ENCODE measurements at regions not wholly inside any gene's neighbourhood (a gene's known extent, or its start where the extent isn't known, plus 50 kb on each side); places are given as distances from the start of the nearest gene placed in this dataset.

DNA sequence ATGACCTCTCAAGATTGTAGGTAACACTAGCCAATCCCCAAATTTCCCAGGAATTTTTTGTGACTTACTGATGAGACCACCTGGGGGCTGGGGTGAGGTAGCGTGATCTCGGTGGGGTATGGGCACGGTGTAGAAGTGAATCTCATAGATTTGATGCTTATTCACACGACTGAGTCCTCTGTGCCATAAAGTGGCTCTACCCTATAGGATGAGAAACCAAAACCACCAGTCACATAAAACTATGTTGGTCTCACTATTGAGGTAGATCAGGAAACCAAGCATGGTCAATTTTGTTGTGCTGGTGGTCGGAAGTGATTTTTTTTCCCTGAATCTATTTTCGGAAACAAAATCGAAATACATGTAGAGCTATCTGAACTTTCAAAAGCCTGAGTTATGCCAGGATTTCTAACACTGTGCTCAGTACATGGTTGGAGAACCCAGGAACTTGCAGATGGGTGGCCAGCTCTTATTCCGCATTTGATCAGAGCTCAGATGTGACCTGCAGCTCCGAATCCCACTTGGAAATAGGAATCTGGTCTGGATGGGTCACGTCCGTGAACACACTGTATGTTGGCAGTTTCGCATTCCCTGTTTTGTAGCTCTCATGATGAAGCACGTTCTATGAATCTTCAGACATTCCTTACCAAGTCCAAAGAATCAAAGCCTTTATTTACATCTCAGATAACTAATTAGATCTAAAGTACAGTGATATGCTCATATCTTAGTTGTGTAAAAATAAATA is 261.5 kb downstream of the KLF6 start:
- DNase-seq (ENCODE audit: low read depth) = no peak

DNA sequence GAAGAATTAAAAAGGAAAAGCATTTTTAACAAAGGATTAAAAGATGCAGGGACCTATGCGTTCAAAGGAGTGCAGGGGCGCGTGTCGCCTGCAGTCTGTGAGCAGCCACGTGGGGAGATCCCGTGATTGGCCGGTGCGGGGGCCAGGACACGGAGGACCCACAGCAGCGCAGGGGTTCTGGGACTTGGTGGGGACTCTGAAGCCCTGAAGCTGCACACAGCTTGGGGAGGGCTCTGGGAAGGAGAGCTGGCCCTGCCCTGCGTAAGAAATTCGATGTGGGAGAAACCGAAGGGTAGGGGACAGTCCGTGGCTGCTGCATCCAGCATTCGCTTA is 268.1 kb downstream of the KLF6 start:
- no peak for DNase-seq (ENCODE audit: low read depth)

DNA sequence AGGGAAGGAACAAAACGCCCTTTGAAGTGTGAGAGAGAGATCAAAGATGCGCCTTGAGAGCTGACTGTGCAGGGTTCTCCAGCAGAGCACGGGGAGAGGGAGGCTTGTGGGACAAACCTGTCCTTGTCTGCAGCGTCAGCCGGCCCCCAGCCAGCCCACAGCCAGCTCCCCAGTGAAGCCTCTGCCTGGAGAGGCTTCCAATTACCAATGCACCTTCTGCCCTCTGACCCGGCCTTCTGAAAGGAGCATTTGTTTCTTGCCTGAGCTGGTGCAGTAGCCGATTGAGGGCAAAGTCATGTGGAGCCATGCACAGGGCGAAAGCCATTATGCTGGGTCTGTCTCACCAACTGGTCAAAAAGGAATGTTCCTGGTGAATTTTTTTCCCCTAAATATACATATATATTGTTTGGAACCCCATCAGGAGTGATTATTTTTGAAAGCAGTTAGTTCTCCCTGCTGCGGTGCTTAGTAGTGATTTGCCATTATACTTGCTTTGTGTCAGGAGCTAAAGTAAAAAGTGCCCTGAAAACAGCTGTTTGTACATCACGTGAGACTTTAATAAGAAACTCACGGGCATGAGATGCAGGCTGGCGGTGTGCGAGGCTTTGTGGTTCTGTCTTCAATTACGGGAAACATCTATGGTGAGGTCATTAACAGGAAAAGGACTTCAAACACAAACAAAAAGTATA is 268.6 kb downstream of the KLF6 start:
- DNase-seq (ENCODE audit: low read depth) = no peak

DNA sequence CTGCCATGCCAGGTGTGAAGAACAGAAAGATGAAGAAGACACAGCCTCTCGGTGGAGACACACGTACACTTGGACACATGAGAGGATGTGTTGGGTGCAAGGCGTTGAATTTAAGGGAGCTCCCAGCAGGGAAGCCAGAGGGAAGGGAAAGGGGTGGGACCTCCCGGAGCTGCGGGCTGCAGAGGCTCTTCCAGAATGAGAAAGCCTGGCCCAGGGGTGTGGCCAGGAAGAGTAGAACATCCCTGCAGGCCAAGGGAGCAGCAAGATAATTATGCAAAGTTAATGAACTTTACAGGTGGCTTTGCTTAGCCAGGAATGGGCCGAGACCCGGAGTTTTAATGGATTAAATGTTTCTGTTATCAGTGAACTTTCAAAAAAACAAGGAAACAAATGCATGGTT is 270.3 kb downstream of the KLF6 start:
- no peak for DNase-seq (ENCODE audit: low read depth)

DNA sequence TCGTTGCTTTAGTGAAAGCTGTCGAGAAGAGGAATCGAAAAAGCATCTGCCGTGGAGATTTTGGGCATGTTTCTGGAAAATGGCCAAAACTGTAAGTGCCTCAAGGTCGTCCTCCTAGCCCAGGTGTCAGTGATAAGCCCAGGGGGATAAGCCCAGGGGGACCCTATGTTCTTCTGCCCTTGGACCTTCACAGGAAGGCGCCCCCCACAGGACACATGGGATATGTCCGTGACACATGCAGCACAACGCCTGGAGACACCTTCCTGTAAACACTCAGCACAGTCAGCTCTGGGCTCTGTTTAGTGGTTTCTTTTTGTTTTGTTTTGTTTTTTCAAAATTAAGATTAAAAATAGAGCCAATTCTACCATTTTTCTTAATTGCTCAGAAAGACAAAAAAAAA is 272.7 kb downstream of the KLF6 start:
- DNase-seq (ENCODE audit: low read depth) = no peak

DNA sequence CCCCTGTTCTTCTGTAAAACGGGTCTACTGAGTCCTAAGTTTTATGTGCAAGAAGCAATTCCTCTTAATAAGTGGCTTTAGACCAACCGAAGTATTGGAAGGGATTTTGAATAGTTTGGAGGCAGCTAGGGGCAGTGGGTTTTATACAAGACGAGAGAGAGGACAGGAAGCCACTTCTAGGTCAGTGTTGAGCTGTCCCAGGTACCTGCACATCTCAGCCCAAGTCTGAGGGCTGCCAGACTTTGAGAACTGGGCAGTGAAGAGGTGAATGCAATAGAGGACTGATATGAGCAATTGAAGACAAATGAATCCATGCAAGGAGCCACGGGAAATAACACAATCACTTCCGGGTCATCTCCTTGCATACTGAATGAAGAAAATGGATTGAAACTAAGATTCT is 273.5 kb downstream of the KLF6 start:
- DNase-seq (ENCODE audit: low read depth) = no peak

DNA sequence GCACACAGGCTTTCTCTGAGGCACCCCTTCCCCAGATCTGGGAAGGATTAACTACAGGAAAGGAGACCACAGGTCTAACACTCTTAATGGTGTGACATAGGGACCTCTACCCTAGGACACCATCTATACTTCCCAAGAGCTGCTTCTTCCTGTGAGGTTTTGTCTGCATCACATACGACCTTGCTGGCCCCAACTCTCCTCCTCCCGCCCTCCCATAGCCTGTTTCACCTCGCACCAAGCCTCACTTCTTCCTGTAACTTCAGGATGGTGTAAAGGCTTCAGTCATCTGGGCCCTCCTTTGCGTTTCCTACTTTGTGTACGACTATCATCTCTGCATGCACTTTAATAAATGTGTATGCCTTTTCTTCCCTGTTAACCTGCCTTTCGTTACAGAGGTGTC is 274.3 kb downstream of the KLF6 start:
- DNase-seq (ENCODE audit: low read depth) = no peak

DNA sequence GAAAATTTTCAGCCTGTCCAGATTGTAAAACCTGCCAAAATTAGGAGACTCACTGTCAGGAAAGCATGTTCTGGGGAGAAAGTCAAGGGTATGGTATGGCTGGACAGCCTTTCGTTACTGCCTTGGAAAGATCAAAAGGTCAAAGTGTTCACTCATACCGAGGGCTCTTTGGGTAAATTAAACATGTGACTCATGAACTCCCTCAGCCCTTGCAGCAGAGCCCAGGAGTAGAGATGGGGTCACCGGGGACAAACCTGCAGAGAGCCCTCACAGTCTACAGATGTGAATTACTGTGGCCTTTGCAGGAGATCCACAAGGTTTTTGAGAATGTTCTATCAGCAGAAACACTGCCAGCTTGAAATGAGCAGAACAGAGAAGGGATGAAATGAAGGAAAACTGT is 275.7 kb downstream of the KLF6 start:
- no peak for DNase-seq (ENCODE audit: low read depth)

DNA sequence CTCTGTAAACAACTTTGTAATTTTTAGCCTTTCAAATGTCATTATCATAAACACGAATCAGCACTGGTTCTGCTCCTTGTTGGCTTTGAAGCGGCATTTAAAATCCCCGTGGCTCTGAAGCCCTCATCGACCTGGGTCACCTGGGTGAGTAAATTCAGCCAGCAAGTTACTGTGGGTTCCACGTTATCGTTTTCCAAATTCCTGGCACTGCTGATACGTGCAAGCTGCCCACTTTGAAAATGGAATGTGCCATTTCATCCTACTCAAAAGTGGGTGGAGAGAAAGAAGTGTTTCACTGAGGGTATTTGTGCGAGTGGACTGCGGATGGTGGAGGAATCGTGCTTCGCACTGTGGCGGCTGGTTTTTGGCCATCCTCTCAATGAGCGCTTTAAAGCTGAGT is 281.7 kb downstream of the KLF6 start:
- no peak for DNase-seq (ENCODE audit: low read depth)

DNA sequence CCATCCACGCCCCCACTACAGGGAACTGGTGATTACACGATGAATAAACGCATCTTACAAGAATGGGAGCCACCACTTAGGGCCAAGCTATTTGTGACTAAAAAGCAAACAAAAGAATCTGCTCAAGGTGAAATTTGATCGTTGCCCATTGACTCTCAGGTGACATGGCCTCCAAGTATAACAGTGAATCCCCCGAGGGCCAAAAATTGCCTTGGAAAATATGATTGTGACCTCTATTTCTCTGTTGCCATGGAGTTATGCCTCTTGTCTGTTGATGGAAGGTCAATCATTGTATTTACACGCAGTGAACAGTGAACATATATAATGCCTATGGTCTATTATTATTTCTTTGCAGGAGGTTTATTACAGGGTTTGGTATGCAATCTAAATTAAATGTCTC is 282.3 kb downstream of the KLF6 start:
- no peak for DNase-seq (ENCODE audit: low read depth)

DNA sequence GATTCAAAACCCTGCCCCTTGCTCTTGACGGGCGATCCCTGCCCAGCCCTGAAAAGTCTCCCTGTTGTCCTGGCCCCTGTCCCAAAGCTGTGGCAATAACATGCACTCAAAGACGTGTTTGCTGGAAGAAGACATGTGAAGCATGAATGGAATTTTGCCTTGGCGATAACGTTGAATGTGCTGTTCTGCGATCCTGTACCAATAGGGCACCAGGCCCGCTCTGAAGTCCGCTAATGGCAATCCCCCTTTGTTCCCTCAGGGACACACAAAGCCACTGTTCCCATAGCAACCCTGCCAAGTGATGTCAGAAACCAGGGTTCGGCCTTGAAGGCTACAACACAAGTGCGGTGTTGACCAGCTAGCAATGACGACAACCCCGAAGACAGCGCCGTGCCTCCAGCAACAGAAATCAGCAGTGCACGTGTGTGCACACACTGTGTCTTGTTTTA is 284.6 kb downstream of the KLF6 start:
- DNase-seq (ENCODE audit: low read depth) = no peak

DNA sequence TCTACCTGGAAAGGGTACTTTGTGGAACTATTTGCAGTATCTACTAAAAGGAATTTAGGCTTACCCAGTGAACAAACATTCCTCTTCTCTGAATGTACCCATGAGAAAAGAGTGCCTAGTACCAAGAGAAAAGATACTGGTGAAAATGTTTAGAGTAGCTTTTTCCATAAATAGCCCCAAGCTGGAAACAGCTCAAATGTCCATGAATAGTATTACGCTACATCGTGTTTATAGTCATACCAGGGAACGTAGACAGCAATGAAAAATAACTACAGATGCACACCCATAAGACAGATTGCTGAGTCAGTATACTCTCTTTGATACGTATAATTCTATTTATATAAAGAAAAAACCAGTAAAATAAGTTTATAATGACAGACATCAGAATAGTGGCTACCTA is 285.9 kb downstream of the KLF6 start:
- DNase-seq (ENCODE audit: low read depth) = no peak

DNA sequence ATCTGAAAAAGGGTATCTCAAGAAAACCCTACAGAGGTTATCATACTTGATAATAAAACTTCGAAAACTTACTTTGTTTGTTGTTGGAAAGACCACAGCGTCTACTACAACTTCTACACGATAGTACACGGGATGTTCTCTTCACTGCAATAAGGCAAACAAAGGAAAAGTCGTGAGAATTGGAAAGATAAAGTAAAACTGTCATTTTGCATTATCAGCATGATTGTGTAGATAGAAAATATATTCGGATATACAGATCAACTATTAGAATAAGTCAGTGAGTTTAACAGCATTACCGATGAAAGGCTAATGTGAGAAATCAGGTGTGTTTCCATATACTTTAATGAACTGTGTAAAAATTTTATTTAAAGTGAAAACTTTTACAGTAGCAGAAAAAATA is 287.4 kb downstream of the KLF6 start:
- DNase-seq (ENCODE audit: low read depth) = no peak

DNA sequence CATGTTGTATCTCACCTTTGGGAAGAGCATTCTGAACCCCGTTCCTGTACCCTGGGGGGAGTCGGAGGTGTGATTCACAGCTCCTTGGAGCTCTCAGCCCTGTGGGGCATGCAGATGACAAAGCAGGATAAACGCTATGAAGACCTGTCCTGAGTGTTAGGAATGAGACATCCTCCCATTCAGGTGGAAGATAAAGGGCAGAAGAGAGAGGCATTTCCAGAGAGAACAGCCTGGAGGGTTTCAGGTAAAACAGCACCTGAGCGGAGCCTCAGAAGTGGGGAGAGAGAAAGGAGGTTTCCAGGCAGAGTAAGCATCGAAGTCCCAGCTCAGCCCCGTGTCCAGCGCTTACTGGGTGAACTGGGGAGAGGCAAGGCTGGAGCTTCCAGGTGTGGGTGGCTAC is 288.9 kb downstream of the KLF6 start:
- no peak for DNase-seq (ENCODE audit: low read depth)

DNA sequence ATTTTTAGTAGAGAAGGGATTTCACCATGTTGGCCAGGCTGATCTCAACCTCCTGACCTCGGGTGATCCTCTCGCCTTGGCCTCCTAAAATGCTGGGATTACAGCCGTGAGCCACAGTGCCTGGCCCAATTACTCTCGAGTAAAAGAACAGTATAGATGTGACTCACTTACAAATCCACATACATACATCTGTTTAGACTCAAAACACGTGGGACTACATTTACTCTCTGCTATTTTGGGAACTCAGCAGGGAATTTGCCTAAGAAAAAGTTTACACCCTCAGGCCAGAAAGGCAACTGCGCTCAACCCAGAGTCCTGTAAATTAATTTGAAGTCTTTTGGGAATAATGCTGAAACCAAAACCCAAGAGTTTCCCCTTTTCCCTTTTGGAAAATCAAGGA is 289.7 kb downstream of the KLF6 start:
- no peak for DNase-seq (ENCODE audit: low read depth)

DNA sequence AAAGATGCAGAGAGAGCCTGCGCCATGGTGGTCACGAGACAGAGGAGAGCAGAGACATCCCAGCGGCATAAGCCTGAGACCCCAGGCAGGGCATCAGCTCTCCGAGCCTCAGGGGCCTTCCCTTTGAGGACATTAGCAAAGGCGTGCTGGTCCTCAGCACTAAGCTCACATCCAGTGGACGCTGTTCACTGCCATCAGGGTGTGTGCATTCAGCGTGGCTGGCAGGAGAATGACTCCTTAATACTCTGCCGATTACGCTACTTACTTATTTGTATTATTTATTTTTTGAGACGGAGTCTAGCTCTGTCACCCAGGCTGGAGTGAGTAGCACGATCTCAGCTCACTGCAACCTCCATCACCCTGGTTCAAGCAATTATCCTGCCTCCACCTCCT is 290.2 kb downstream of the KLF6 start:
- no peak for DNase-seq (ENCODE audit: low read depth)

DNA sequence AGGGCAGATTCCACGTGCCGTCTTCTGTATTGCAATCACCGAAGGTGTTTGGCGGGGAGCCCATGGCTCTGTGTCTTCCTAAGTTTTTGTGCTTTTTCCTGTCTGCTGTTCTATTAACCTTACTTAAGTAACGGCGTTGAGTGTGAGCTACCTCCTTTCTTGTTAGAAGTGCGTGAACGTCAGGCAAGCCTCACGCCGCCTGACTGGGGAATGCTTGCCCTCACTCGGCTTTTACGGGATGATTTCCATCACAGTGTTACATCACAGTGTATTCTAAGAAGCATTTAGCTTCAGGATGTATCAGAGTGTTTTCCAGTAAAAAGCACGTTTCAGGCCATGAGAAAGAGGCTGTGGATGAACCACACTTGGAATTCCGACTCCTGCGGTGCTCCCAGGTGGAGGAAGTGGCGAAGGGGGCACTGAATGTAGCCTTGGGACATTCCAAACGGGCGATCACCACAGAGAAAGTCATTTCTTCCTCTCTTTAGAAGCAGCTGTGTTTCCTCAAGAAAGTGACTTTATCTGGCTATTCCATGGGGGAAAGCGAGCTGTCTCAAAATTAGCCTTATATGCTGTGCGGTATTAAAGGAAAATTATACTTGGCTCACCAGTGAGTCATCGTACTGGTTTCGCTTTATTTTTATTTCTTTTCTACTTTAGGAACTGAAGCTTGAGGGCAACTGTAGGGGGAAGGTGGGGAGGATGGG is 290.7 kb downstream of the KLF6 start:
- DNase-seq (ENCODE audit: low read depth) = no peak

DNA sequence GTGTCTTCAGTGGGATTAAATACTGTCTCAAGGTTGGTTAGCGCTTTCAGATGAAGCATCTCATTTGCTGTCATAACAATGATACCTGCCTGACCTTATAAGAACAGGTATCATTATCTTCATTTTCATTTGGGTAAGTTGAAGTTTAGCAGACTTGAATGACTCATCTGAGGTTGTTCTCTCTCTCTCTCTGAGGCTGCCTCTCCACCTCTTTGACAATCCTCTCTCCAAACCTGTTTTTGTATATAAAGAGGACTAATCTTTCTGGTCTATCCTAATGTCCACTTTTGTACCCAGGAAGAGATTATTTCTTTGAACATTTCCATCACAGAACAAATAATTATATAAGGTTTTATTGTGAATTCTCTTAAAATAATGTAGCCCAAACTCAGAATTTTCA is 291.4 kb downstream of the KLF6 start:
- DNase-seq (ENCODE audit: low read depth) = no peak

DNA sequence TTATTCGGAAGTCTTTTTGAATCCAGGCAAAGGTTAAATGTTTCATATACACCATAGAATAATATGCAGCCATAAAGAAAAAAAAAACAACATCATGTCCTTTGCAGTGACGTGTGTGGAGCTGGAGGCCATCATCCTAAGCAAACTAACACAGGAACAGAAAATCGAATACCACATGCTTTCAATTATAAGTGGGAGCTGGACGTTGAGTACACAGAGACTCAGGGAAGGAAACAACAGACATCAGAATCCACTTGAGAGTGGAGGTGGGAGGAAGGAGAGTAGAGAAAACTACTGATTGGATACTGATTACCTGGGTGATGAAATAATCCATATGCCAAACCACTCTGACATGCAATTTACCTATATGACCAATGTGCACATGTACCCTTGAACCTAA is 293.4 kb downstream of the KLF6 start:
- DNase-seq (ENCODE audit: low read depth) = no peak

DNA sequence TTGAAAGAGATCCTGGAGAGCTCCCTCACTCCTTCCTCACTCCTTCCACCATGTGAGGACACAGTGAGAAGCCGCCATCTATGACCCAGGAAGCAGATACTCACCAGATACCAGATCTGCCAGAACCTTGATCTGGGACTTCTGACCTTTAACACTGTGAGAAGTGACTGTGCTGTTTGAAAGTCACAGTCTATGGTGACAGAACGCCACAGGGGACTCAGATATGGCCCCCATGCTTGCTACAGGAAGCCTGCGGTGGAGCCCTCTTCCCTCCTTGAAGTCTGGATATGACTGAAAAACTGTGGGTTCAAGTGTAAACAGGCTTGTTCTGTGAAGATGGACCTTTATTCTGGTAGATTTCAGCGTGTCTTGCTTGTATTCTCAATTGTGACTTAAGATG is 297.8 kb downstream of the KLF6 start:
- DNase-seq (ENCODE audit: low read depth) = no peak

DNA sequence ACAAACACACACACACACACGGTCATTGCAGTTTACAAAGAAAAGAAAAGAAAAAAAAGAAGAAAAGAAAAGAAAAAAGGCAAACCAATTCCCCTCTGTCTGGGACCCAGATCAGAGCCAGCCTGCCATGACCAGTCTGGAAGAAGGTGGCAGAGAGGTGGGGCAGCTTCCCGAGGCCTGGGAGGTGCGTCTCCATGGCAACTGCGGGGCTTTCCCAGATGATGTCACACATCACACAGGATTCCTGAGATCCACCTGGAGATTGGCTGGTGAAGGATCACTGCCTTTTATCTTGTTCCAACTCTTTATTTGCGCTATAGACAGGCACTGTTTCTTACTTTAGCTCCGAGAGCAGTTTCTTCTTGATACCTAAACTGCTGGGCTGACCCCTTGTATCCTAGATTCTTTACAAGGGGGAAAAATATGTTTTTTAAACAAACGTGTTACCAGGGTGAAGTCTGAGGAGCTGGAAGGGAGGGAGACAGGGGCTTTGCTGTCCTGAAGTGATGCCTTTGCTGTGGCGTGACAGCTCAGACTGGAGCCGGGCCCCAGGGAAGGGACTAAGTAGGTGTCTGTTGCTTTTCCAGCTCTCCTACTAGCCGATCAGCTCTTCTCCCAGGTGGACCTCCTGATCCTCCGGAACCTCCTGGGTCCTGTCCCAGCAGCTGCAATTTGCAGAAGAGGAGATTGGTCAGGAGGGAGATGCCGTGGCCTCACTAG is 298.5 kb downstream of the KLF6 start:
- DNase-seq (ENCODE audit: low read depth) = no peak

DNA sequence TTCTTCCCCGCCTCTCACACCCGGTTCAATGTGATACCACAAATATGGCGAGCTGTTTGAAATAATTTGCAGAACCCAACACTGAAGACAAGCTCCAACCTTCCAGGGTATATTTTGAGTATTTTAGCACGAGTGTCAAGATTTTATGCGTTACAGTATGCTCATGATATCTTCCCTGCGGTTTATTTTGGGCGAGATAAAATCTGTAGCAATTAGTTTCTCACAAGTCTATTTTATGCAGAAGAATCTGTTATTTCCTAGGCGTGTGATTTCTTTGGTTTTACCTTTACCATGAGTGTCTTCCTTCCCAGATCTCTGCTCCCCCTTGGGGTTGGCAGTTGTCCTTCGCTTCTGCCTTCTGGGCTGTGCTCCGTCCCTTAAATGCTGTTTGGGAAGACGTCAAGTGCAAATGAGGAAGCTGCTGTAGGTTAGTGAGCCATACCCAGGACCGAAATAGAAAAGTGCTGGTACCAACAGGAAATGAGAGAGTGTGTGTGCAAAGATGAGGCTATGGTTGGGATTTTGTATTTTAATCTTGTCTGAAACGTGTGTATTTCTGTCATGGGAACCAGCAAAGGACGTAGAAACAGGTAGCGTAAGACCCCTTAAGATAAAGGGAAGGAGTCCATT is 299.8 kb downstream of the KLF6 start:
- no peak for DNase-seq (ENCODE audit: low read depth)

Data from forelimb muscle (tissue), 1 donor.